Inferior parietal cortex (tissue), 1 donor: ENCODE measurements at regions not wholly inside any gene's neighbourhood (a gene's known extent, or its start where the extent isn't known, plus 50 kb on each side); places are given as distances from the start of the nearest gene placed in this dataset.
"Not testable (repeated sequence)": the region's sequence is repeated elsewhere in the genome, so short reads cannot be mapped to it uniquely, and the experiment has no call there.

Experiments used
- DNase-seq: peaks from one replicate; pipeline ENCODE4 v3.0.0-alpha.2; 2016; ENCODE audit errors: extremely low spot score

DNA sequence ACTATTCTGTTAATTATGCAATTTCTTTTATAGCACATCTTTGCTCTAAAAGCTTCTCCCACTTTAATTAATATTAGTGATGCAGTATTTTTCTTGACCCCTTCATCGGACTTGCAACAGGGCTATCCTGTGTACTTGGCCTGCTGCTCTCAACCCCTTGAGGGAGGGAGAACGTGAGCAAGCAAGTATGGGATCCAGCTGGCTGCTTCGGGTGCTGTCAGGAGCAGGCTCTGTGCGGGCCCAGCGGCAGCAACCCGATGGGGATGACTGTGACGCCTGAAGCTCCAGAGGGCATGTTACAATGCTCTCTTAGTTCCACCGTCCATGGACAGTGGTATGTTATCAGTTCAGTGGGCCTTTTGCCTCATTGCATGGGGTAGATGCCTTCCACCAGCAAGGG, 519.8 kb upstream of the CITED2 start:
- DNase-seq: no peak

- no peak for DNase-seq
Measured at GRCh38 chr6:139891471-139891870, 517.0 kb upstream of the CITED2 start.

DNA sequence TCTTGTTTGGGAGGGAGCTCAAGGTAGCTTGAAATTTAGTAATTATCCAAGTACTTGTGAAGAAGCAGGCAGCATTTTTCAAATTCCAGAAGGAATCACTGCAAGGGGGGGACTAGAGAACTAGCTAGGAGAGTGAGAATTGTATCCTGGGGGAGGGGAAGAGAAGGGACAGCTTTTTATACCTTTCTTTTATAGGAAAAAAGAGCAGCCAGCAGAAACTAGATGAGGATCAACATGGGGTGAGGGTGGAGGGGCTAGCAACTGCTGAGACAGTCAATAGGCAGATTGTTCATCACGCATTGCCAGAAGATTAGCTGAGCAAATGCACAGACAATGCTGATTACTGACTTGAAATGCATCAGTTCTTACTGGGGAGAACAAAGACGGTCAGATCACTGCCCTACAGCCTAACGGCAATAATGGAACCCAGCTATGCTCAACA, 514.3 kb upstream of the CITED2 start:
- no peak for DNase-seq

GRCh38 chr6:139887275-139887674, 512.8 kb upstream of the CITED2 start:
- no peak for DNase-seq

GRCh38 chr6:139886396-139886795, 511.9 kb upstream of the CITED2 start:
- no peak for DNase-seq

GRCh38 chr6:139885909-139886308, 511.5 kb upstream of the CITED2 start:
- no peak for DNase-seq

GRCh38 chr6:139883776-139884175, 509.3 kb upstream of the CITED2 start:
- no peak for DNase-seq

GRCh38 chr6:139882977-139883728, 508.7 kb upstream of the CITED2 start:
- DNase-seq: no peak

DNA sequence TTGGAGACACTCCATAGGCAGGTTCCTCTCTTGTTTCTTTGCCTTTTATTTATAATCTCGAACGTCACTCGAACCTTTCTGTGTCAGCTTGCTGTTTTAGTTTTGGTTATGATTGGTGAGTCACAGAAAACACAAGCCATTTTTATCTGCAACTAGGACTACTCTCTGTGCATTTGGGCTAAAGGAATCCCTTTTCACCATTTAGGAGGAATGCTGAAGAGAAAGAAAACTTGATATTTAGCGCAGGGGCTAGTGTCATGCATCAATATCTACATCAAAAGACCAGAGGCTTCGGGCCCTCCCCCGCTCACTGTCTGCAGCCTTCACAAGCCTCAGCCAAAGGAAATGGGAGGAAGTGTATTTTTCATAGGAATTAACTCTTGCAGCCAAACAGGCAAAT, 507.8 kb upstream of the CITED2 start:
- DNase-seq: peak; percentile 47

- DNase-seq: peak; percentile 57
Measured at GRCh38 chr6:139881728-139882211, 507.3 kb upstream of the CITED2 start.

DNA sequence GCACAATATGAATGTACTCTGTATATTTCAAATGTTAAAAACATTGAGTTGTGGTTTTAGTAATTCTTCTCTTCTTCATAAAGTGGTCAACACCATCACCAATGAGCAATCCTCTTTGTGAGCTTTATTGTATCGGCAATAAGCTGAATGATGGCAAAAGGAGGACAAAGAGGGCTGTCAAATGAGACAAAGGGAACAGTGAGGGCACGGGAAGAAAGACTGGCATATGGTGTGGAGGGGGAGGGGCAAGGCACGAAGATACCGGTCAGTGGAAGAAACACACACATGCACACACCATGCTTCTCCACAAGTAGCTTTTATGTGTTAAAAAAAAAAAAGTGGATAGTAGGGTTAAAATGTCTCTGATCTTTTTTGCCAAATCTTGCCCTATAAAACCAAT, 506.8 kb upstream of the CITED2 start:
- no peak for DNase-seq

DNA sequence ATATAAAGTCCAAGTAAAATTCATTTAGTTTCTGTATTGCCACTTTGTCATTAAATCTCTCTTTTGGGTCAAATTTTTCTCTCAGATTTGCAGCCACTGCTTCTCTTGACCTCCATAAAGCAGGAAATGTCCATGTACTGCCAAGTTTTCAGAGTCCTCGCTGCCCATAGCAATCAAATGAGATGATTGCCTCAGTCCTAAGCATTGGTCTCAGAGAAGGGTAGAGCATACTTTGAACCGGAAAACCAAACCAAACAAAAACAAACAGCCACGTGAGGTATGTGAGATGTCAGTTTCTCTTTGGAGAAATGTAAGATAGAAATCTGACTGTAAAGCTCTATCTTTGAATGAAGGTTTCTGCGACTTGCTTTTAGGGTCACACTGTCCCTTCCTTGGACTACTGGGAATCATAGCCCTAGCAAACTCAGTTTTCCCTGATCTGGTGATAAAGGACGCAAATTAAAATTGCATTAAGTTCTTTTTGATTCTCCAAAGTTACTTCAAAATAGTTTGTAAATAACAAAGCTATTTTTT, 505.4 kb upstream of the CITED2 start:
- no peak for DNase-seq

DNA sequence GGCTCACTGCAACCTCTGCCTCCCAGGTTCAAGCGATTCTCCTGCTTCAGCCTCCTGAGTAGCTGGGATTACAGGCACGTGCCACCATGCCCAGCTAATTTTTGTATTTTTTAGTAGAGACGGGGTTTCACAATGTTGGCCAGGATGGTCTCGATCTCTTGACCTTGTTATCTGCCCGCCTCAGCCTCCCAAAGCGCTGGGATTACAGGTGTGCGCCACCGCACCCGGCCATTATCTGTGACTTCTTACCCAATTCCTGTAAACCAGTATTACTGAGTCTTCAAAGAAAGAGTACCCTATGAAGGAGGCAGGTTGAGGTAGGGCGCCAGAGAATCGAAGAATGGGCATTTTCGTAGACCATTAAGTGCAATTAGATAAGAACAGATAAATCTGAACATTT, 504.8 kb upstream of the CITED2 start:
- not testable (repeated sequence) for DNase-seq

- no peak for DNase-seq
Measured at GRCh38 chr6:139877828-139878405, 503.5 kb upstream of the CITED2 start.

DNA sequence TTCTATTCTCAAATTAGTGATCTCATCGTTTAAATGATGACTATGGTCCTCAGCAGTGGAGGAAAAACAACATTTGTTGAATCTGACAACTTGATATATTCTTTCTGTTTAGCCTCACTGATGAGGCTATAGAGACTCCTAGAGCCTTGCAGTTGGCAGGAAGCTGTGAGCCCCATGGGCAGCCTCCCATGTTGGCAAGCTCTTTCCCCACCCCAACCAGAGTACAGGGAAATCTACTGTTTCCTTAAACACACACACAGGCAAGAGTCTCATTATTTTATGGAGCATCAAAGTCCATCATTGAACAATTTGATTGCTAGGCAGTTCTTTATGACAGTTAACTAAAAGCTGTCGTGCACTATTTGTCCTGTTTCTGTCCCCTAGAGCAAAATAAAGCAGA, 498.2 kb upstream of the CITED2 start:
- no peak for DNase-seq

- no peak for DNase-seq
Measured at GRCh38 chr6:139871803-139872510, 497.5 kb upstream of the CITED2 start.

- DNase-seq: no peak
Measured at GRCh38 chr6:139871165-139871710, 496.8 kb upstream of the CITED2 start.

GRCh38 chr6:139868576-139868975, 494.1 kb upstream of the CITED2 start:
- DNase-seq: no peak

DNA sequence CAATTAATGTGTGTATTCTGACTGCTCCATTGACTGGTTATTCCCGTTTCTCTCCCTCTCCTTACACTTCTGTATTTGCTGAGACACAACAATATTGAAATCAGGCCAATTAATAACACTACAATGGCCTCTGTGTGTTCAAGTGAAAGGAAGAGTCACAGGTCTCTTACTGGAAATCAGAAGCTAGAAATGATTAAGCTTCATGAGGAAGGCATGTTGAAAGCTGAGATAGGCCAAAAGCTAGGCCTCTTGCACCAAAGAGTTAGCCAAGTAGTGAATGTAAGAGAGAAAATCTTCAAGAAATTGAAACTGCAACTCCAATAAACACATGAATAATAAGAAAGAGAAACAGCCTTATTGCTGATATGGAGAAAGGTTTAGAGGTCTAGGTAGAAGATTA, 489.5 kb upstream of the CITED2 start:
- DNase-seq: no peak

GRCh38 chr6:139863346-139863745, 488.9 kb upstream of the CITED2 start:
- DNase-seq: no peak

DNA sequence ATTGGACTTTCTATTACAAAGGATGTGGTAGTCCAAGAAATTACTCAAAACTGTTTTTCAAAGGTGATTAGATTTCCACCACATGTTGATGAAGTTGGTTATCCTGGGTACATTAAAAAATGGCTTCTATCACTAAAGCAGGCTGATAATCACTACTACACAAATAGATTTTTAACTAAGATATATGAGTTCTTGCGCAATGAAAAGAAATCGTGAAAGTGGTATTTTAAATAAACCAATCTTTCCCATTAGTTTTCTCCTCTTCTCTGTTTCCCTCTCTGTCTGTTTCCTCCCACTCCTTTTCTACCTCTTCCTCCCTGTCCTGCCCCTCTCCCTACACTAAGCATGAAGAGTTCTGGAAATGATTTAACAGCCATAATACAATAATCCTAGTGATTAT, 487.9 kb upstream of the CITED2 start:
- DNase-seq: no peak

DNA sequence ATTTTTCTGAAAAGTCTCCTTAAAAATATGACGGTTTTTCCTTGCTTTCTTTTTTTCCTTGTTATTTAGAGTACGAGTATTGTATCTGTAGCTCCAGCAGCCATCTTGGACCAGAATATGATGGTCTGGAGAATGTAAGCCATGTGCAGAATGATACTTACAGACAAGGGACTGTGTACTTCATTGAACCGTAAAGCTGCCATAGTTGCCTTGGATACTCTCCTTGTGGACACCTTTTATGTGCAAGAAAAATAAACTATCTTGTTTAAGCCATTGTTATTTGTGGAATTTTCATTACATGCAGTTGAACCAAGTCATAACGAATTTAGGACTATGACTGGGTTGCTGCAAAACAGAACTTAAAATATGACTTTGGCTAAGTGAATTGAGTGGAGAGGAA, 485.8 kb upstream of the CITED2 start:
- no peak for DNase-seq
